HG02885 (cell line): ENCODE measurements at regions not wholly inside any gene's neighbourhood (a gene's known extent, or its start where the extent isn't known, plus 50 kb on each side); places are given as distances from the start of the nearest gene placed in this dataset.

Experiments used
- ATAC-seq: cut with Tn5 transposase; IDR thresholded peaks from one replicate; pipeline ENCODE4 v1.9.1; 2021; ENCODE audit warnings: mild to moderate bottlenecking; ENCODE audit not compliant: unreplicated experiment, poor library complexity

DNA sequence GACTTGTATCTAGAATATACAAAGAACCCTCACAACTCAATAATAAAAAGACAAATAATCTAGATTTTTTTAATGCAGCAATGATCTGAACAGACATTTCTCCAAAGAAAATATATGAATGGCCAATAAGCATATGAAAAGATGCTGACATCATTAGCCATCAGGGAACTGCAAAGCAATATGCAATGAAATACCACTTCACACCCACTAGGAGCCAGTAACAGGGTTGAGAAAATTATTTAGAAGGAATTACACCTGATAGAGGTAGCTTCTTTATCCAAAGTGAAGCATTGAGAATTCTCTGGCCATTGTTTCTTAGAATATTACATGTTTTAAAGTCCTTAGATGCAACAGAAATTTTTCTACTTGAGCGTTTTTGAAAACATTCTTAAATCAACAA is 316.9 kb downstream of the KCNN2 start:
- no peak for ATAC-seq

DNA sequence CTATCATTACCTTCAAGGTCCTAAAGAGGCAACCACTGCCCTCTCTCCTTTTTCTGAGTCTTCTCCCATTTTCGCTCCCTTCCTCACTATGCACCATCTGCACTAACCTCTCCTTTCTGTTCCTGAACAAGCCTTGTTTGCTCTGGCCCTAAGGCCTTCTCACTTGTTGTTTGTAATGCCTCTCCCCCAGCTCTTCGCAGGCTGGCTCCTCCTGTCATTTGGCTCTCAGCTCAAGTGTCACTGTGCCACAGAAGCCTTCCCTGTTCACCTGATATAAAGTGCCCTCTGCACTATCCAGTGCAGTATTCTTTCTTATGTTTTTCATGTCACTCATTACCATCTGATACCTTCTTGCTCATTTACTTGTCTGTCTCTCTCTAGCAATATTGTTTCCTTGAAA is 303.7 kb downstream of the KCNN2 start:
- ATAC-seq, result no peak

DNA sequence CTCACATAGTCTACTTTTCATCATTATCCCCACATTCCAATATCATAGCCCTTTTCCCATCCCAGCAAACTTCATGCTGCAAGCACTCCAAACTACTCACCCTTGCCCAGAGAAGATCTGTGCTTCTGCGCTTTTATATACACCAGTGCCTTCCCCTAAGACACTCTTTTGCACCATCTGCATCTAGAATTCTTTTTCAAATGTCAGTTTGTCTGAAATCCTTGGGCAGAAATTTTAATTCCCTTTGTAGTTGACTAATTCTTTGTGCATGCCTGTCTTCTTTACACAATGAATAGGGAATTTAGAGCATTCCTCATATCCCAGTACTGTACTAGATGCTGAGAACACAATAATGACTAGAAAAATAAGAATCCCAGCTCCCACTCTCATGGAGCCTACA is 298.9 kb downstream of the KCNN2 start:
- ATAC-seq, result no peak

DNA sequence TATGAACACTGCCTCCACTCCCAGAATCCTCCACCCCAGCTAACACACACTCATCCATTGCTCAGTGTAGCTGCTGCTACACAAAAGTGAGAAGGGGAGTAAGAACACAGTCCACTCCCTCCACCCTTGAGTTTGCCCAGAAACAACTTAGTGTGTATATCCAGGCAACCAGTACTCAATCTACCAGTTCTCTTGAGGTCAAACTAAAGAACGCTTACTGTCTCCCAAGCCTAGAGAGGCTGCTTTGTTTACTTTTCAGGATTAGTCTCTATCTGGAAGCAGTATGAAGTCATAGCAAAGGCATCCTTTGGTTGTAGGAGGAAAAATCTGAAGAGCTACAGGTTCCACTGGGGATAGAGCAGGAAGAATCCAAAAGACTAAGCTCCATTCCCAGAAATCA is 296.3 kb downstream of the KCNN2 start:
- ATAC-seq, result no peak

DNA sequence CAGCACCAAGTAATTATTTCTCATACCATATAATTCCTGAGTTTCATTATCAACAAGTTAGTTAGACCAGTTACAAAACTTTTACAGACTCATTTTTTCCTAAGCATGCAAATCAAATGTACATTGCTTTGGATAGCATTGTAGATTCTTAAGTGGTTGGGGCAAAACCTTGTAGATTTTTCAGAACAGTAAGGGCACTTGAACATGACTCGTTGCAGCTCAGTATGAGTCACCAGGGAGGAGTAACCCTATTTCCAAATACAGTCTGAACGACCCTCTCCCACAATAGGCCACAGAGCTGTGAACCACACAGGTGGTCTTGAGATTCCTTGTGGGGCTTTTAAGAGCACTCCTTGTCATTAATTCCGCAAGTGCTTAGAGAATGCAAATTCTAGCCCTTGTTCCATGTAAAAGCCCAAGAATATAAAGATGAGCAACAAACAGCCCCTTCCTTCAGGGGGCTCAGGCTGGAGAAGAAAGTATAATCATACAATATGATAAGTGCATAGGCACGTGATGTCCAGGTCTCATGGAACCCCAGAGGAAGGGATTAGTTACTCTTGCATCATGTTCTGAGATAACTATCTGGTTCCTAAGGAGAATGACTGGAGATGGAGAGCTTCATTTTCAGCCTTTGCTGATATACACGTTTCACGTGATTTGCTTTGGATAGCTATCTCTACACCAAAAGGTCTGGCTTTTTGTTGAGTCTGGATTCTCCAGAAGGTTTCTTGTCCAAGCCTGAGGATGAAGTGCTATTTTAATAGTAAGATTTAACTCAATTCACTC is 295.7 kb downstream of the KCNN2 start:
- ATAC-seq, result no peak

DNA sequence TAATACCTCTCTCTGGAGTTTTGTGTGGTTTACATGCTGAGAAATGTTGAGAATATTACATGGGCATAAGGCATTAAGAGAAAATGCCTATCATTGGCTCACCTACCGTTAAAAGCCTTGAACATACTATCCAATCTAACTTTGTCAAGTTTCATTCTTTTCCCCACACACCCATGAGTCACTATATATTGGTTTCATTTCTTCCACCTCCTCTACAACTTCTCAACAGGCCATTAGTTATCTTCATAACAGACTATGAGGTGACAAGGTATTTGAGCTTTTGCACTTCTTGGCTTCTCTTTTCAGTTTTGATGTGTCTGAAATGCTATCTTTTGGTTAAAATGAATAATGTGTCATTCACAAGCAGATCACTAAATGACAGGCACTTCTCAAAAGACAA is 288.0 kb downstream of the KCNN2 start:
- ATAC-seq, result no peak

DNA sequence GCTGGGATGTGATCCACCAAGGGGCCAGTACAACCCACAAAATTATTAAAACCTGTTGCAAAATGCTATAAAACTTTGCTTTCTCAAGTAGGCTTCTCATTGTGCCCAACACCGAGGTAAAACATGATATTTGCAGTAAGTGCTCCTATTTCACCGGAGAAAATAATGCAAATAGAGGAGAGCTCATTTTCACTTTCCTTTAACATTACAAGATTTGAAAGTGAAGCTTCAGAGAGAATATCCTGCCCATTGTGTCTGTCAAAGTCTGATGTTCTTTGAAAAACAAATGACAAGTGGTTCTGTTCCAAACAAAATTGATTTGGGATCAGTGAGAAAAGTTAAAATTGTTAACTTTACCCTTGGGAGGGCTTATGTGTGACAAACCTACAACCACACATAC is 287.1 kb downstream of the KCNN2 start:
- ATAC-seq, result peak; percentile 49

DNA sequence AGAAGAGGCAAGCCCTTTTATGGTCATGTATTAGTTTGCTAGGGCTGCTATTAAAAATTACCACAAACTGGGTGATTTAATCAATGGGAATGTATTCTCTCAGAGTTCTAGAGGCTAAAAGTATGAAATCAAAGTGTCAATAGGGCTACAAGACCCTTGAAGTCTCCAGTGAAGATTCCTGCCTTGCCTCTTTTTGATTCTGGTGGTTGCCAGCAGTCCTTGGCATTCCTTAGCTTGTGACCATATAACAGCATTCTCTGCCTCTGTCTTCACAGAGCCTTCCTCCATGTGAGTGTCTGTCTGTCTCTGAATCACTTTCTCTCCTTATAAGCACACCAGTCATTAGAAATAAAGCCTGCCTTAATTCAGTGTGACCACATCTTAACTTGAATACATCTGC is 282.7 kb downstream of the KCNN2 start:
- ATAC-seq, result no peak

DNA sequence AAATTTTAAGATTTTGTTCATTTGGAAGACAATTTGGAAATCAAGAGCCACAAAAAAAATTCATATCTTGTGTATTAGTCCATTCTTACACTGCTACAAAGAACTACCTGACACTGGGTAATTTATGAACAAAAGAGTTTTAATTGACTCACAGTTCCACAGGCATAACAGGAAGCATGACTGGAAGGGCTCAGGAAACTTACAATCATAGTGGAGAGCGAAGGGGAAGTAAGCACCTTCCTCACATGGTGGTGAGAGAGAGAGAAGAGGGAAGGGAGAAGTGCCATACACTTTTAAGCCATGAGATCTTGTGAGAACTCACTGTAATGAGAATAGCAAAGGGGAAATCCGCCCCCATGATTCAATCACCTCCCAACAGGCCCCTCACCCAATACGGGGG is 274.4 kb downstream of the KCNN2 start:
- ATAC-seq, result no peak

DNA sequence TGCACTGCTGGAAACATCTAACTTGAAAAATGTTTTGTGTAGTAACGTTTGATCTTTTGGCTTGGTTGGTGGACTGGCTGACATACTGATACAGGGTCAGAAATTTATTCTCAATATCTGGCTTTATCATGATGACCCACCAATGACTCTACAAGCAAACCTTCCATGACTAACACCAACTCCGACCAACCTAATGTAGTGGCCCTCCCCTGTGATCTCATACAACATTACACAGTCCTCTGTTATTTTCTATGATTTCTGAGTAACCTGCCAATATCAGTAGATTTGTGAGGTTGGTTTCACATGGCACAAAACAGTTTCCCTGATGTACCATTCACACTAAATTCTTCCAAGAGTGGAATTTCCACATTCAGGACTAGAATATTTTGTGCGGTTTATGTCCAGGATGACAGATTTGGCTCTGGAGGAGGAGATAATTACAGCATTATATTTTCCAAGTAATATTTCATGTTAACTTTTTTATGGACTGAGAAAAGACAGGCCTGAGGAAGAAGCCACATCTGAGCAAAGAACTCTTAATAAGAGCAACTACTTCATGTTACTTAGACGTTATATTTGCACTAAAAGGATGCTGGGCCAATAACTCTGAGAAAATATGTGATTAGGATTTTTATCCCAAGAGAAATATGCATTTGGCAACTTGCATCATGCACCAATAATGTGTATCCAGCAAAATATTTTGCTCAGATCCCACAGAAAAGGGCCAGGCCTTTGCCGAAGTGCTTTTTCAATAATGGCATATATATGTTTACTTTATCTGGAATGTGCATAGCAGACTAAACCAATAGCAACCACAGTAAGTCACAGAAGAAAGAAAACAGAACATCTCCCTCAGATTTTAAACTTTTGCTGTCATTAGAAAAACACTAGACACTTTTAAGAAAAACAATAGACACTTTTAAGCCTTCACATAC is 273.4 kb downstream of the KCNN2 start:
- ATAC-seq, result no peak

DNA sequence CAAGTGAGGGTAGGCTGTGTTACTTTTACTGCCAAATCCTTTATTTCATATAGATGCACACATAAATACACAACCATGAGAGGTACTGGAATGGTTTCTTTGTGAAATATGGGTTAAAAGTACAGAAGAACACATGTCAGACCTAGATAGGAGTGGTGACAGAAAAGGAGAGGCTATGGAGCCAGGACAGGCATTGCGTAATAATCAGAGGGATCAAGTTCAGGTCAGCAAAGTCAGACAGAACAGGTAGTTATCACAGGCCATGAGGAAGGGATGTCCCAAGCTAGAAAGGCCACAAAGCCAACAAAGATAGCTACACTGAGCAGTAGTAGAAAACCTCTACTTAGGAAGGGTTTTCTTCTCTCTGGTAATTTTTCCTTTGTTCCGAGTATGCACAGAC is 272.6 kb downstream of the KCNN2 start:
- ATAC-seq, result no peak

DNA sequence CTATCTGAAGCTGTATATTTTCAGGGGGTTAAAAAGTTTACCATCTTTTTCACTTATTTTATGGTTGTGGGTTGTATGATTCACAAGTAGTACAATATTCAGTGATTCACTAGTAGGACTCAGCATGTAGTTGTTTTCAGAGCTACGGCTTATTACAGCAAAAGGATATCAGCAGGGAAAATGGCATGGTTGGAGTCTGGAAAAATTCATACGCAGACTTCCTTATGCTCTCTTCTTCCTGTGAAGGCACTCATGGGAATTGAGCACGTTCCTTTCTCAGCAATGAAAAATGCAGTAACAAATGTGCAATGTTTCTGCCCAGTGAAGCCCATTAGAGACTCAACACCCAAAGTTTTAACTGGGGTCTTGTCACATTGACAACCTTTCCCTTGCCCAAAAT is 250.5 kb downstream of the KCNN2 start:
- no peak for ATAC-seq

DNA sequence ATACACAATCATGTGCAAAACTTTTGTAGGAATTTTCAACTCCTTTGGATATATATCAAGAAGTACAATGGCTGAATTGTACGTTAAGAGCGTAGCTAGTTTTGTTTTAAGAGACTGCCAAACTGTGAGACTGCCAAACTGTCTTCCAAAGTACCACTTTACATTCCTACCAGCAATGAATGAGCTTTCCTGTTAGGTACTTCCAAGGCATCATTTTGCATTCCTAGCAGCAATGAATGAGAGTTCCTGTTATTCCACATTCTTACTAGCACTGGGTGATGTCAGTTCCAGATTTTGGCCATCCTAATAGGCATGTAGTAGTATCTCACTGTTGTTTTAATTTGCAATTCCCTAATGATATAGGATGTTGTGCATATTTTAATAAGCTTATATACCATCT is 219.3 kb downstream of the KCNN2 start:
- no peak for ATAC-seq

DNA sequence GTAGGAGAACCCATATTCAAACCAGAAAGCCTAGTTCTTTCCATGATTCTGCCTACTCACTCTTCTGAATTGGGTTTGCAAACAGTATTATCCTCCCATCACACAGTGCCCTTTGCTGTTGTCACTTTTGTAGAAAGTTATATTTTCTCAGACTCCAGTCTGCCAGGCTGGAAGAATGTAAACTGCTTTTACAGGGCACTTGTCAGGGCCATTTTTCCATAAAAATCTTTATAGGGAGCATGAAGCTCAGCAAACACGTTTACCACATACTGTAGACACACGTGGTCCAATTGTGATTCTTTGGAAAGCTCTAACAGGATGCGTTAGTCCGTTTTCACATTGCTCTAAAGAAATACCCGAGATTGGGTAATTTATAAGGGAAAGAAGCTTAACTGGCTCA is 204.0 kb downstream of the KCNN2 start:
- no peak for ATAC-seq

DNA sequence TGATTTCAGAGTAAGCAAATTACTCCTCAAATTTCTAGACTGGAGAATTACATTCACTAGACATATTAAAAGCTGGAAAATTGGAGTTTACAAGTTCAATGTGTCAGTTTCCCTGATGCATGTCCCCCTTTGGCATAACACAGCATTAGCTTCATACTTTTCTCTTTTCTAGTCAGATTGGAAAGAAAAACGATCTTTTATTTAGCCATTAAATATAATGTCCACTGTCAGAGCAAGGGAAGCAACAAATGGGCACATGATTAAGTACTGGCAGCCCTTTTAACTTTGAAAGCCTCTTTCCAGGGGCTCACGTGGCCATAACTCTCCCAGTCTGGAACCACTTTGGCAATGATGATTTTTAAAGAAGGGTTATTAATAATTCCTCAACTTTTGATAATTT is 203.3 kb downstream of the KCNN2 start:
- no peak for ATAC-seq

DNA sequence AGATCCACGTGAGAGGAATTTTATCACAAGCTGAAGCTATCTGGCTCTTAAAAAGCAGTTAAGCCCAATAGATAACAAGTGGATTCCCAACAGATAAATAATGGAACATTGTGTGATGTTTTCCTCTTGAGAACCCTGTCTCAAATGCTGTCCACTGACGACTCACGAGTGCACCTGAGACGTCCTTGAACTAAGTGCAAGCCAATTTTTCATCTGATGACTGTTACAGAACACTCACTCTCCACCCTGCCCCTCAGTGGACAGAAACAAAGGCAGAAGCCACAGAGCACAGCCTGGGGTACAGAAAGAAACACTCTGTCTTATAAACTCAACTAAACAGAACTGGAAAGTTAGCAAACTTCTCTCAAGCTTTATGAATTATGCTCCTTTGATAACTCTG is 199.5 kb downstream of the KCNN2 start:
- no peak for ATAC-seq
